Natural killer cell treated with Interleukin-12 subunit alpha and Interleukin-12 subunit beta and Interleukin-15 and Interleukin-18, amount 100 ng/mL, for 72 hours (primary cell): ENCODE measurements at regions not wholly inside any gene's neighbourhood (a gene's known extent, or its start where the extent isn't known, plus 50 kb on each side); places are given as distances from the start of the nearest gene placed in this dataset.
"Not testable (repeated sequence)": the region's sequence is repeated elsewhere in the genome, so short reads cannot be mapped to it uniquely, and the experiment has no call there.

Experiments used
- ATAC-seq, 2 donors: fragments of 150-1000 bp; cut with Tn5 transposase in 1 of 2; sonication (Bioruptor Pico), chemical (Tn5 transposase) in 1 of 2; 2 replicates each; pipeline ENCODE4 v1.10.0; 2021
- DNase-seq: peaks from one replicate; pipeline ENCODE4 v3.0.0; 2022; ENCODE audit warnings: low spot score
- H3K27ac Mint-ChIP-seq, 2 donors: 1 replicate in 1 of 2; 2 replicates in 1 of 2; pipeline ENCODE4 v1.8.0; 2022; ENCODE audit warnings: mixed read lengths in 2 of 2, mild to moderate bottlenecking in 1 of 2, moderate library complexity in 1 of 2
- H3K27me3 Mint-ChIP-seq, 2 donors: 1 replicate in 1 of 2; 2 replicates in 1 of 2; pipeline ENCODE4 v1.8.0; 2022; ENCODE audit warnings: mixed read lengths in 2 of 2
- H3K36me3 Mint-ChIP-seq: one replicate; pipeline ENCODE4 v1.8.0; 2022; ENCODE audit warnings: mixed read lengths
- H3K4me1 Mint-ChIP-seq, 2 donors: 1 replicate in 1 of 2; 2 replicates in 1 of 2; pipeline ENCODE4 v1.8.0; 2022; ENCODE audit warnings: low read depth in 2 of 2, mixed read lengths in 2 of 2, mild to moderate bottlenecking in 1 of 2
- H3K4me3 Mint-ChIP-seq: one replicate; pipeline ENCODE4 v1.8.0; 2022; ENCODE audit warnings: mixed read lengths
- H3K9me3 Mint-ChIP-seq: 2 replicates; pipeline ENCODE4 v1.8.0; 2022; ENCODE audit warnings: mixed read lengths

GRCh38 chr6:150510576-150510975, 89.1 kb upstream of the PLEKHG1 start:
- ATAC-seq: no peak
- Mint-ChIP-seq H3K4me1 (no peaks in the 10 kb centered on the region), H3K9me3 (no peaks in the 10 kb centered on the region)

GRCh38 chr6:150511313-150511712, 88.4 kb upstream of the PLEKHG1 start:
- no peak overlapping the region for H3K27ac Mint-ChIP-seq
- no peak for ATAC-seq
- no peaks in the 10 kb centered on the region for H3K36me3 Mint-ChIP-seq
- peaks cover 6% of the 10 kb centered on the region in 2 donors for H3K27me3 Mint-ChIP-seq
- H3K4me1 Mint-ChIP-seq: no peaks in the 10 kb centered on the region
- no peaks in the 10 kb centered on the region for H3K9me3 Mint-ChIP-seq
- H3K4me3 Mint-ChIP-seq: no peak overlapping the region
- DNase-seq: no peak

More at GRCh38 chr6:150510576-150510975, 89.1 kb upstream of the PLEKHG1 start:
- no peaks in the 10 kb centered on the region for H3K36me3 Mint-ChIP-seq
- no peak for DNase-seq
- no peak overlapping the region for H3K27ac Mint-ChIP-seq
- no peak overlapping the region for H3K4me3 Mint-ChIP-seq
- peaks cover 6 to 9% of the 10 kb centered on the region in 2 donors for H3K27me3 Mint-ChIP-seq

DNA sequence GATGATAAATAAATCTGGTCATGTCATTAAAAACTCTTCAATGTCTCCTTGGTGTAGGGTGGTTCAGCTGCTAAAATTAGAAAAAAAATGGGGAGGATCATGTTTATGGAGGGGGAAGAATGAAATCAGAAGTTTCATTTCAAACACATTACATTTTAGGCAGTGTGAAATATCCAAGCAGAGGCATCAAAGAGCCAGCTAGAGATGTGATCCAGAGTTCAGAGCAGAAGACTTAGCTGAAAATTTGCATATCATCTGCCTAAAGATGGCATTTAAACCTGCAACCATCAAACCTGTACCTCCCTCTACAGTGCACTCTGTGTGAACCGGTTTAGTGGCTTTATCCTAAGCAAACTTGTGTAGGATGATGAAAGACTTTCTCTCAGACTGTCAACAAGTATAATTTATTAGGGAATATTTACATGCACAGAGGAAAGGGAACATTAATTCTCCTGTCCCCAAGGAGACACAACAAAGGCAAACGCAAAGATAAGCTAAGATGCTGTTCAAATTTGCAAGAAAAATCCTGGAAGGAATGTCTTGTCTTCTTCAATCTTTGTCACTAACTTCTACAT, 84.8 kb upstream of the PLEKHG1 start:
- Mint-ChIP-seq H3K4me3 (no peak overlapping the region), H3K27ac (no peak overlapping the region), H3K4me1 (no peaks in the 10 kb centered on the region), H3K9me3 (no peaks in the 10 kb centered on the region), H3K36me3 (no peaks in the 10 kb centered on the region), H3K27me3 (peaks cover 11 to 12% of the 10 kb centered on the region in 2 donors)
- no peak for ATAC-seq
- DNase-seq: no peak

DNA sequence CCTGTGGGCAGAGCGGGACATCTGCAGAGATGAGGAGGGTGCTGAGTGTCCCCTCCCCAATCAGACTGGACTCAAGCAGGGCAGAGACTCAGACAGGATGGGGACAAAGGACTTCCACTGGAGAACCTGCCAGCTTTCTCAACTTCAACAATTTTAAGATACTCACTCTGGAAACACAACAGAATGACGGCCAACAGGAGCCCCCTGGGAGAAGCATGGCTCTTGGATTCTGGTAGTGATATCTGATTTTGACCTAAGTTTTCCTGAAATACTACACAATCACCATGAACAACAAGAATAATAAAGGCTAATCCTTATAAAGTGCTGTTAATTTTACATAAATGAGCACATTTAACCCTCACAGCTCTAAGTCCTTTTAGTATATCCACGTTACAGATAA, 83.5 kb upstream of the PLEKHG1 start:
- Mint-ChIP-seq H3K27ac (no peak overlapping the region), H3K4me1 (no peaks in the 10 kb centered on the region)

DNA sequence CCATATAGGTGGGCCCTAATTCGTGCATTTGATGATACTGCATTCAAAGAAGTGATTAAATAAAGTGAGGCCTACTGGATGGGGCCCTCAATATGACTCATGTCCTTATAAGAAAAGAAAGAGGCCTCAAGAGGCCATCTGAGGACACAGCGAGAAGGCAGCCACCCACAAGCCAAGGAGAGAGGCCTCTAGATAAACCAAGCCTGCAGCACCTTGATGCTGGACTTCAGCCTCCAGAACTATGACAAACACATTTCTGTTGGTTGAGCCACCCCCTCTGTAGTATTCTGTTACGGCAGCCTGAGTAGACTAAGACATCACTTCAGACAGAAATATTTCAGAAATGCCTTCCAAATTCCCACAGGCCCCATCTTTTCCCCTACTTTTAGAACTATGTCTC, 82.5 kb upstream of the PLEKHG1 start:
- Mint-ChIP-seq H3K4me1 (no peaks in the 10 kb centered on the region), H3K27ac (no peak overlapping the region), H3K36me3 (no peaks in the 10 kb centered on the region), H3K4me3 (no peak overlapping the region), H3K9me3 (no peaks in the 10 kb centered on the region), H3K27me3 (peaks cover 9 to 12% of the 10 kb centered on the region in 2 donors)
- ATAC-seq (no peak), DNase-seq (no peak)

More for the DNA sequence above, 83.5 kb upstream of the PLEKHG1 start:
- Mint-ChIP-seq H3K27me3 (peaks cover 12% of the 10 kb centered on the region in 2 donors), H3K4me3 (no peak overlapping the region), H3K36me3 (no peaks in the 10 kb centered on the region), H3K9me3 (no peaks in the 10 kb centered on the region)
- DNase-seq: no peak
- ATAC-seq: no peak

DNA sequence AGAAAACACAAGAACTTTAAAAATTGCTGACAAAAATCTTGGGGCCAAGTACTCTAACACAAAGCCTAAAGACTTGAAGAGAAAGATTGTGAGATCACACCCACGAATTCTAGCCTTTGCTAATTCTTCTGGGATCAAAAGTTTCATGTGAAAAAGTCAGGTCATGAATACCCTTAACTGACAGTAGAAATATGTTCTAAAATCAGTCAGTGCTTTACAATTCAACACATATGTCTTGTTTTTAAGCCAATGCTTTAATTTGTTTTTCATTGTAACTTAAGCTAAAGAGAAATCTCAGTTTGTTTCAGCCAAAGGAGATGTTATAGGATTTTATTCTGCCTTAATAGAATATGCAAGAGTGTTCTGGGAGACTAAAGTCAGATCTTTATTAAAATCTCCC, 78.2 kb upstream of the PLEKHG1 start:
- no peaks in the 10 kb centered on the region for H3K4me1 Mint-ChIP-seq
- ATAC-seq (no peak), DNase-seq (no peak)
- no peaks in the 10 kb centered on the region for H3K36me3 Mint-ChIP-seq
- peaks cover 3% of the 10 kb centered on the region for H3K9me3 Mint-ChIP-seq
- H3K4me3 Mint-ChIP-seq: no peak overlapping the region
- H3K27ac Mint-ChIP-seq: no peak overlapping the region
- H3K27me3 Mint-ChIP-seq: peaks cover 7 to 10% of the 10 kb centered on the region in 2 donors

DNA sequence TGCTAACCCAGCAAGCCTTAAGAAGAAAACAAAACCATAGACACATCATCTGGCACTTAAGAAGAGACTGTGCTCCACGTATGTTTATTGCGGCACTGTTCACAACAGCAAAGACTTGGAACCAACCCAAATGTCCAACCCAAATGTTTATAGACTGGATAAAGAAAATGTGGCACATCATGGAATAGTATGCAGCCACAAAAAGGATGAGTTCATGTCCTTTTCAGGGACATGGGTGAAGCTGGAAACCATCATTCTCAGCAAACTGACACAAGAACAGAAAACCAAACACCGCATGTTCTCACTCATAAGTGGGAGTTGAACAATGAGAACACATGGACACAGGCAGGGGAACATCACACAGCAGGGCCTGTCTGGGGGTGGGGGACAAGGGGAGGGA, 76.5 kb upstream of the PLEKHG1 start:
- H3K4me3 Mint-ChIP-seq, H3K4me1 Mint-ChIP-seq, ATAC-seq, H3K36me3 Mint-ChIP-seq, H3K9me3 Mint-ChIP-seq, DNase-seq, H3K27ac Mint-ChIP-seq: not testable (repeated sequence)
- peaks cover 7 to 11% of the 10 kb centered on the region in 2 donors for H3K27me3 Mint-ChIP-seq

DNA sequence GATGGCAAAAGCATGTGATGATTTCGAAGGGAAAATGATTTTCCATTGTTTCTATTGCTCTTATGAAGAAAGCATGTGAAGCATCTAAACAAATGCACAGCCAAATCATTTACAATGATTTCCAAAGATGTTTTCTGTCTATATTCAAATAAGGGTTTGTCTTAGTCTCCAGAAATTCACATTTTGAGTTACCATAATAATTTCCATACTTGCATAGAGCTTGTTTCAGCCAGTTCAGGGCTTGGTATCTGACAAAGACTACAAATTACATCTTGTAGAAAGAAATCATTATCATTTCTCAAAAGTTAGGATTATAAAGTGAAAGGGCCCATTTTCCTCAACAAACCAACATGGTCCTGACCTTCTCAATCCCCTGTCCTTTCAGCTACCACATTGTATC, 74.4 kb upstream of the PLEKHG1 start:
- H3K36me3 Mint-ChIP-seq: no peaks in the 10 kb centered on the region
- H3K4me3 Mint-ChIP-seq: no peak overlapping the region
- H3K9me3 Mint-ChIP-seq: peaks cover 3% of the 10 kb centered on the region
- H3K27ac Mint-ChIP-seq: no peak overlapping the region
- no peak for DNase-seq
- no peak for ATAC-seq
- no peaks in the 10 kb centered on the region for H3K4me1 Mint-ChIP-seq
- peaks cover 9 to 13% of the 10 kb centered on the region in 2 donors for H3K27me3 Mint-ChIP-seq

DNA sequence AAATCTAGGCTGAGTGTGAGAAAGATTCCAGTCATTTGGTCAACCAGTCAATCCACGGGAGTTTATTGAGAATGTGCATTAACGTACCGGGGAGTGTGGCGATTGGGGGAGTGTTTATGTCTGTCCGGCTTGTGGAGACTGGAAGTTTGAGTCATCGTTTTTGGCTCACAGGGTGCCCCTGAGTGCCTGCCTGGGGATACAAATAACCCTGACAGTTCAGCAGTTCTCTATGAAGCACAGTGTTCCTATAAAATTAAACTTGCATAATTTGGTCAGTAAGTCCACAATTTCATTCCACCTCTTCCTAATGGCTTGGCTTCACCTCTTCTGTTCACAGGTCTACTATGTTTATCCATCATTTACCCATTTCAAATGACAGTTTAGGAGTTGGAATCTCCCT, 72.6 kb upstream of the PLEKHG1 start:
- no peaks in the 10 kb centered on the region for H3K36me3 Mint-ChIP-seq
- no peaks in the 10 kb centered on the region for H3K4me1 Mint-ChIP-seq
- no peak overlapping the region for H3K27ac Mint-ChIP-seq
- H3K9me3 Mint-ChIP-seq: peaks cover 3% of the 10 kb centered on the region
- peaks cover 9 to 15% of the 10 kb centered on the region in 2 donors for H3K27me3 Mint-ChIP-seq
- DNase-seq (no peak), ATAC-seq (no peak)
- no peak overlapping the region for H3K4me3 Mint-ChIP-seq

DNA sequence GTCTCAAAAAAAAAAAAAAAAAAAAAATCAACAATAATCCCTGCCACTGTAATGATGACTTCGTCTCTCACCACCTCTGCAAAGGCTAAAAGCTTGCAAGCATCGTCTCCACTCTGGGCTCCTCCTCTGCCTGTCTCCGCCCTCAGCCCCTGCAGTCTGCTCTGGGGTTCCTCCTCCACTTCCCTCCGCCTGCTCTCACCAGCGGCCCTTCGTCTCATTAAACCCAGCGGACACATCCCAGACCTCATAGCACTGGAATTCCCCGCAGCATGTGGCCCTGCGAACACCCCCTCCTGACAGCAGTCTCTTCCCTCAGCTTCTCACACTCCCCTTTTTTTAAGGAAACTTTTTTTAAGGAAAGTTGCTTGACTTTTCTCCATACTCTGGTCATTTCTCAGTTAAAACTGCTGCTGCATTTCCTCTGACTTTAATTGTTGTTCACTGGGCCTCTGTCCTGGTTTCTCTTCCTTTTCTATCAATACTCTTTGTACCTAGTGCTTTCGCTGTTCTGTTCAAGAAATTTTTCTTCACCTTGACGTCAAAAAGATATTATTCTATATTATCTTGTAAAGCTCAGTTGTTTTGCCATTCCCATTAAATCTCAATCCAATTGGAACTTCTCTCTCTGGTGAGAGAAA, 70.9 kb upstream of the PLEKHG1 start:
- Mint-ChIP-seq H3K27me3 (peaks cover 9 to 15% of the 10 kb centered on the region in 2 donors), H3K9me3 (peaks cover 3% of the 10 kb centered on the region), H3K4me1 (no peaks in the 10 kb centered on the region), H3K36me3 (no peaks in the 10 kb centered on the region), H3K27ac (no peak overlapping the region), H3K4me3 (no peak overlapping the region)
- no peak for DNase-seq
- no peak for ATAC-seq

GRCh38 chr6:150529646-150530045, 70.0 kb upstream of the PLEKHG1 start:
- Mint-ChIP-seq H3K9me3 (peaks cover 3% of the 10 kb centered on the region), H3K4me3 (no peak overlapping the region), H3K27ac (no peak overlapping the region), H3K36me3 (no peaks in the 10 kb centered on the region), H3K4me1 (no peaks in the 10 kb centered on the region), H3K27me3 (peaks cover 15 to 17% of the 10 kb centered on the region in 2 donors)
- ATAC-seq (no peak), DNase-seq (no peak)

- Mint-ChIP-seq H3K4me3 (no peak overlapping the region), H3K4me1 (no peaks in the 10 kb centered on the region), H3K9me3 (no peaks in the 10 kb centered on the region), H3K27ac (no peak overlapping the region), H3K27me3 (peaks cover 13 to 17% of the 10 kb centered on the region in 2 donors), H3K36me3 (no peaks in the 10 kb centered on the region)
- ATAC-seq (no peak), DNase-seq (no peak)
Observed at GRCh38 chr6:150531957-150532356, 67.7 kb upstream of the PLEKHG1 start.

GRCh38 chr6:150534553-150534952, 65.1 kb upstream of the PLEKHG1 start:
- H3K9me3 Mint-ChIP-seq: peaks cover 4% of the 10 kb centered on the region
- no peak overlapping the region for H3K27ac Mint-ChIP-seq
- peaks cover 12 to 17% of the 10 kb centered on the region in 2 donors for H3K27me3 Mint-ChIP-seq
- H3K36me3 Mint-ChIP-seq: no peaks in the 10 kb centered on the region
- ATAC-seq: no peak
- DNase-seq: no peak
- H3K4me3 Mint-ChIP-seq: no peak overlapping the region
- no peaks in the 10 kb centered on the region for H3K4me1 Mint-ChIP-seq

DNA sequence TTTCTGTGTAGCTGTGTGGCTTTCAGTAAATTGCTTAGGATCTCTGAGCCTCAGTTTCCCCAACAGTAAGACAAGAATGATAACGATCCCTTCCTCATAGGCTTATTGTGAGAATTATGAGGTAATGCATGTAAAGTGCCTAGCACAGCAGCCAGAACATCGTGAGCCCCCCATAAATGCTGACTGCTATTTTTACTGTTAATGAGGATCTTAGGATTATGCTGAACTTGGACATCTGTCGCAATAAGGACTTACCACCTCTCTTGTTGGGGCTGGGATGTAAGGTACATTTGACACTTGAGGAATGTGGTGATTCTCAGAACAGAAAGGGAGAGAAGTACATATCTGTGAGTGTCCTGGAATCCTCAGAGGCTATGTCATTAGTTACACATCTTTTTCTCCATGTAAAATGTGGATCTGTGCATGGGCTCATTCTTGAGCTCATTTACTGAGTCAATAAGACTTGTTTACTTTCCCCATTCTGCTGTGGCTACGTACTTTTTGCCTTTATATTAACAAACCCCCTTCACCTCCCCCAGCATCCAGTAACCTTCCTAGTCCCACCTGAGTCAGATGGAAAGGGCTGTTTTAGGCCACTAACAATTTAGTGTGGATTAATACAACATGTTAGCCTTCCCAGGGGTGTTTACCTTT, 64.4 kb upstream of the PLEKHG1 start:
- Mint-ChIP-seq H3K4me3 (no peak overlapping the region), H3K9me3 (peaks cover 4% of the 10 kb centered on the region), H3K36me3 (no peaks in the 10 kb centered on the region), H3K27me3 (peaks cover 16 to 24% of the 10 kb centered on the region in 2 donors), H3K4me1 (no peaks in the 10 kb centered on the region), H3K27ac (no peak overlapping the region)
- DNase-seq (no peak), ATAC-seq (no peak)
